LoVo (cell line): ENCODE measurements at regions not wholly inside any gene's neighbourhood (a gene's known extent, or its start where the extent isn't known, plus 50 kb on each side); places are given as distances from the start of the nearest gene placed in this dataset.

ENCODE experiments used
- DNase-seq: peaks from one replicate; pipeline ENCODE4 v3.0.0-alpha.2; 2016; ENCODE audit warnings: low spot score

- DNase-seq: no peak
These were observed 82.6 kb upstream of the PCGF5 start for GRCh38 chr10:91137822-91138221.

- no peak for DNase-seq
These were observed 79.4 kb upstream of the PCGF5 start for GRCh38 chr10:91140995-91141549.

- no peak for DNase-seq
These were observed 75.5 kb upstream of the PCGF5 start for GRCh38 chr10:91144961-91145360.

GRCh38 chr10:91146146-91146545 is 74.3 kb upstream of the PCGF5 start:
- DNase-seq: no peak

GRCh38 chr10:91149550-91149949 is 70.9 kb upstream of the PCGF5 start:
- no peak for DNase-seq

- no peak for DNase-seq
These were observed 69.8 kb upstream of the PCGF5 start for GRCh38 chr10:91150631-91151030.

- no peak for DNase-seq
These were observed 67.0 kb upstream of the PCGF5 start for GRCh38 chr10:91153508-91153907.

- no peak for DNase-seq
These were observed 65.6 kb upstream of the PCGF5 start for GRCh38 chr10:91154842-91155241.

GRCh38 chr10:91156196-91156595 is 64.3 kb upstream of the PCGF5 start:
- DNase-seq: no peak

- DNase-seq: no peak
These were observed 61.1 kb upstream of the PCGF5 start for GRCh38 chr10:91159254-91159783.

GRCh38 chr10:91162050-91162494 is 58.4 kb upstream of the PCGF5 start:
- DNase-seq: peak; percentile 1

GRCh38 chr10:91162495-91163268 is 57.8 kb upstream of the PCGF5 start:
- peak; percentile 70 for DNase-seq

- DNase-seq: peak; percentile 52
These were observed 57.1 kb upstream of the PCGF5 start for GRCh38 chr10:91163269-91163868.

GRCh38 chr10:91163869-91164474 is 56.5 kb upstream of the PCGF5 start:
- DNase-seq: peak; percentile 73

GRCh38 chr10:91164520-91165065 is 55.9 kb upstream of the PCGF5 start:
- no peak for DNase-seq

- no peak for DNase-seq
These were observed 53.1 kb upstream of the PCGF5 start for GRCh38 chr10:91167406-91167805.

GRCh38 chr10:91170418-91170817 is 50.0 kb upstream of the PCGF5 start:
- DNase-seq: no peak
